ENCODE measurements at regions not wholly inside any gene's neighbourhood (a gene's known extent, or its start where the extent isn't known, plus 50 kb on each side); places are given as distances from the start of the nearest gene placed in this dataset.

DNA sequence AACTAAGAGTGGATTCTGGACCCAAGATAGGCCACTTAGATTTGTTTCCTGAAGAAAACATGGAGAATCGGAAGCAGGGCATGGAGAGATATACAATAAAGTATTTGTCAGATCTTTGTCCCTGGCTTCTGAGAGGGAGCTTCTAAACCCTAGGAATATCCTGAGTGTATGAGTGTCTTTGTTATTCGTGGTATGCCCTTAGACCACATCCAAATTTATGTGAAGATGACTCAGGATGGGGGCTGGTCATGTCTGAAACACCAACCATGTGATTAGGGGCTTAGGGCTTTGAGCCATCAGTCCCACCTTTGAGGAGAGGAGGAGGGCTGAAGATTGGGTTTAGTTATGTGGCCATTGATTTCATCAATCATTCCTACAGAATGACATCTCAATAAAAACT is 69.7 kb upstream of the PLPP4 start:
- WGBS, 2 donors, result 64 to 71% methylated on average over 2 of the region's 2 CpGs
- no peaks in the 10 kb centered on the region for H3K27me3 ChIP-seq
- no peak overlapping the region for H3K4me3 ChIP-seq
- no peak overlapping the region for H3K27ac ChIP-seq
- DNase-seq (no peak), ATAC-seq (no peak)
- TF ChIP-seq CTCF (IDR thresholded peaks at IDR 0.05), result no peak
- no peaks in the 10 kb centered on the region for H3K4me1 ChIP-seq
- intact Hi-C loops (cut with DNase I), result no loop called here
- H3K9me3 ChIP-seq, result no peaks in the 10 kb centered on the region
- no peaks in the 10 kb centered on the region for H3K36me3 ChIP-seq

DNA sequence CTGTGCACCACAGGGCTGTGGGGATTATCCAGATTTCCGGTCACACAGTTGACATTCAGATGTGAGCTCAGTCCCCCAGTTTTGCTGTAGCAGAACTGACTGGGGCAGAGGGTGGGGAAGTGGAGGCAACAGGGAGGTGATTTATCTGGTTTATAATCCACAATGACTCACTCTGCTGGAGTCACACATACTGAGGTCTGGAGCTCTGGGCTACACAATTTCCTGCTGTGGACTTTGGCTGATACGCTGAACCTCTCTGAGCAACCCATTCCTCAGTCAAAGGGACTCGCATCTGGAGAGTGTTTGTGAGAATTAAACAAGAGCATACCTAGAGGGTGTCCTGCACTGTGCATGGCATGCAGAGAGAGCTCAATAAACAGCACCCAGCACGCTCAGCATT is 64.8 kb upstream of the PLPP4 start:
- Histone ChIP-seq H3K27me3 (peaks cover 0 to 15% (median 0%) of the 10 kb centered on the region in 7 donors), H3K4me3 (no peak overlapping the region), H3K9me3 (no peaks in the 10 kb centered on the region), H3K36me3 (no peaks in the 10 kb centered on the region), H3K4me1 (no peaks in the 10 kb centered on the region), H3K27ac (no peak overlapping the region)
- intact Hi-C loops (cut with DNase I), result no loop called here
- DNase-seq (no peak), ATAC-seq (no peak)
- TF ChIP-seq CTCF (IDR thresholded peaks at IDR 0.05), result no peak
- 81 to 85% methylated on average over 4 of the region's 4 CpGs for WGBS, 2 donors

- no peaks in the 10 kb centered on the region for H3K9me3 ChIP-seq
- H3K27me3 ChIP-seq, result peaks cover 0 to 15% (median 0%) of the 10 kb centered on the region in 7 donors
- no peaks in the 10 kb centered on the region for H3K4me1 ChIP-seq
- 62 to 70% methylated on average over 2 of the region's 2 CpGs for WGBS, 2 donors
- TF ChIP-seq CTCF (IDR thresholded peaks at IDR 0.05), result no peak
- intact Hi-C loops (cut with DNase I), result no loop called here
- no peak for ATAC-seq
- H3K36me3 ChIP-seq, result no peaks in the 10 kb centered on the region
- no peak for DNase-seq
- H3K27ac ChIP-seq, result no peak overlapping the region
- no peak overlapping the region for H3K4me3 ChIP-seq
Measured at GRCh38 chr10:120392671-120393079, 64.4 kb upstream of the PLPP4 start.

DNA sequence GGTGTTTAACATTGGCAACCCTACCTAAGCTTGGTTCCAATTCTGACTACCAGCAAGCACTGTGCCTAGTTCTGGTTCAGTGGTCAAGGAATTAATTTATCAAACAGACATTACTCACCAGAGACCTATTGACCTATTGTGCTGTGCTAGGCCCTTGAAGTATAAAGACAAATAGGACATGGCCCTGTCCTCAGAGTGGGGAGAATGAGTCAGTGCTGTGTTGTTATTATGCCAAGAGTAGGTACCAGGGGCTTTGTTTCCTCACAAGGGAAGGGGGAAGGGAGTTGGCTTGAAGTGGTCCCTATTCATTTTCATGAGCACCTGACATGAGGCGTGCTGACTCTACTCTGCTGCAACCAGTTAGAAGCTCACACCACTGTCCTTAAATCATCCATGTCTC is 62.6 kb upstream of the PLPP4 start:
- WGBS, 2 donors, result 85 to 93% methylated on average over 1 of the region's 1 CpG
- no peak overlapping the region for H3K4me3 ChIP-seq
- no peak overlapping the region for H3K27ac ChIP-seq
- peaks cover 0 to 15% (median 0%) of the 10 kb centered on the region in 7 donors for H3K27me3 ChIP-seq
- H3K4me1 ChIP-seq, result no peaks in the 10 kb centered on the region
- H3K9me3 ChIP-seq, result peaks cover 0 to 8% (median 0%) of the 10 kb centered on the region in 11 donors
- no peak for TF ChIP-seq CTCF (IDR thresholded peaks at IDR 0.05)
- DNase-seq (no peak), ATAC-seq (no peak)
- intact Hi-C loops (cut with DNase I), result no loop called here
- no peaks in the 10 kb centered on the region for H3K36me3 ChIP-seq
